ENCODE measurements at regions not wholly inside any gene's neighbourhood (a gene's known extent, or its start where the extent isn't known, plus 50 kb on each side); places are given as distances from the start of the nearest gene placed in this dataset.

- no peak for DNase-seq (ENCODE audit: low read depth)
- no peak for TF ChIP-seq CTCF (IDR thresholded peaks at IDR 0.05; ENCODE audit: insufficient read depth, low read depth, low read length)
- H3K4me3 ChIP-seq (ENCODE audit: low read depth, low read length): no peak overlapping the region
These were observed 223.4 kb upstream of the GGTLC1 start for GRCh38 chr20:24211972-24212371.

GRCh38 chr20:24210356-24210755 is 221.8 kb upstream of the GGTLC1 start:
- H3K4me3 ChIP-seq (ENCODE audit: low read depth, low read length): no peak overlapping the region
- DNase-seq (ENCODE audit: low read depth): no peak
- no peak for TF ChIP-seq CTCF (IDR thresholded peaks at IDR 0.05; ENCODE audit: insufficient read depth, low read depth, low read length)

- no peak for DNase-seq (ENCODE audit: low read depth)
- no peak overlapping the region for H3K4me3 ChIP-seq (ENCODE audit: low read depth, low read length)
- TF ChIP-seq CTCF (IDR thresholded peaks at IDR 0.05; ENCODE audit: insufficient read depth, low read depth, low read length): no peak
These were observed 220.1 kb upstream of the GGTLC1 start for GRCh38 chr20:24208652-24209051.

- no peak for DNase-seq (ENCODE audit: low read depth)
- no peak overlapping the region for H3K4me3 ChIP-seq (ENCODE audit: low read depth, low read length)
- no peak for TF ChIP-seq CTCF (IDR thresholded peaks at IDR 0.05; ENCODE audit: insufficient read depth, low read depth, low read length)
These were observed 219.3 kb upstream of the GGTLC1 start for GRCh38 chr20:24207803-24208300.

- TF ChIP-seq CTCF (IDR thresholded peaks at IDR 0.05; ENCODE audit: insufficient read depth, low read depth, low read length): no peak
- no peak for DNase-seq (ENCODE audit: low read depth)
- no peak overlapping the region for H3K4me3 ChIP-seq (ENCODE audit: low read depth, low read length)
These were observed 218.4 kb upstream of the GGTLC1 start for GRCh38 chr20:24206995-24207394.

- DNase-seq (ENCODE audit: low read depth): no peak
- no peak for TF ChIP-seq CTCF (IDR thresholded peaks at IDR 0.05; ENCODE audit: insufficient read depth, low read depth, low read length)
- H3K4me3 ChIP-seq (ENCODE audit: low read depth, low read length): no peak overlapping the region
These were observed 215.1 kb upstream of the GGTLC1 start for GRCh38 chr20:24203526-24204183.

GRCh38 chr20:24199501-24199900 is 210.9 kb upstream of the GGTLC1 start:
- TF ChIP-seq CTCF (IDR thresholded peaks at IDR 0.05; ENCODE audit: insufficient read depth, low read depth, low read length): no peak
- DNase-seq (ENCODE audit: low read depth): no peak
- no peak overlapping the region for H3K4me3 ChIP-seq (ENCODE audit: low read depth, low read length)

Measured in fibroblast of villous mesenchyme (primary cell).